Nucleus accumbens (tissue), 56 donors: ENCODE measurements at regions not wholly inside any gene's neighbourhood (a gene's known extent, or its start where the extent isn't known, plus 50 kb on each side); places are given as distances from the start of the nearest gene placed in this dataset.

Experiments used
- DNase-seq, 56 donors: peaks; one replicate each; lab custom pipeline; 2025; lab: John Stamatoyannopoulos, UW

DNA sequence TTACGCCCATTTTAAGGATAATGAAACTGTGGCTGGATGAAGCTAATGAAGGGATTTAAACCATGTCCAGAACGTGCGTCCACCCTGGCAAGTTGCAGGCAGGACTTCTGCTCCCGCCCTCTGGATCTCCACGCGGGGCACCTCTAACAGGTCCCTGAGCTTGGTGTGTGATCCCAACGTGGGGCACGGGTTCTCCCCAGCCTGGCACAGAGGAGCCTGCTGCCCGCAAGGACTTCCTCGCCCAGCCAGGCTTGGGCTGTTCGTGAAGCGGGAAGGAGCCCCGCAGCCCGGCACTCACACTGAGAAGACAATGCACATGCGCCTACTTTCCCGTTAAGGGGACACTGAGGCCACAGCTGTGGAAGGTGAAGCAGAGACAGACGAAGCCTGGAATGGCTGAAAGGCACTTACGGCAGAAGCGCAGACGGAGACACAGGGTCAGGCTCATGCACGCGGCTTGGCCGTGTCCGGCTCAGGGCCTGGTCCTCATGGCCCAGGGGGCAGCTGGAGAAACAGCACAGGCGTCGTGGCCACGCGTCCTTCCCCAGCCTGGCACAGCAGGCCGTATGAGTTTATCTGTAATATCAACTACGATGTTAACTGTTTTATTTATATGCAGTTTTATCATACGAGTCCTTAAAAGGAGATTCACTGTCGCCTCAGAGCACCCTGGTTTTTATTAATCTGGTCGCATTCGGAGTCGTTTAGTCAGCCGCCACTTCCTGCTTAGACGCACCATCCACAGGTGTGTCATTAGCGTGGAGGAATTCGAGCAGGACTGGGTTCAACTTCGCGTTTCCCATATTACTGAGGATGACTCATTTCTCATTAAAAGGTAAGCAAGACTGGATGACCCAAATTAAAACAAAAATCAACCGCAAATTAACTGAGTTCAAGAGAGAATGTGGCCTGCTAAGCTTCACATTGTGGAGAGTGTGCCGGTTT, 835.9 kb downstream of the GALR1 start:
- DNase-seq, result no peak

GRCh38 chr18:78086931-78087330, 837.3 kb downstream of the GALR1 start:
- no peak for DNase-seq

DNA sequence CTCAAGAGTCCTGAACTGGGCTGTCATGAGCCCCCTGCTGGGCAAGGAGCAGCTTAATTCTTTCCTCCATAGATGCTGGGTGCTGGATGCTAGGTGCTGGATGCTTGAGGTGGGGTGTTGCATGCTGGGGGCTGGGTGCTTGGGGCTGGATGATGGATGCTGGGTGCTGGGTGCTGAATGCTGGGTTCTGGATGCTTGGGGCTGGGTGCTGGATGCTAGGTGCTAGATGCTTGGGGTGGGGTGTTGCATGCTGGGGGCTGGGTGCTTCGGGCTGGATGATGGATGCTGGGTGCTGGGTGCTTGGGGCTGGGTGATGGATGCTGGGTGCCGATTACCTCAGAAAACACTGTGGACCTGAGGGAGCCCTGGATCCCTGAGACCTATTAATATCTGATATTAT, 837.7 kb downstream of the GALR1 start:
- DNase-seq, result no peak

DNA sequence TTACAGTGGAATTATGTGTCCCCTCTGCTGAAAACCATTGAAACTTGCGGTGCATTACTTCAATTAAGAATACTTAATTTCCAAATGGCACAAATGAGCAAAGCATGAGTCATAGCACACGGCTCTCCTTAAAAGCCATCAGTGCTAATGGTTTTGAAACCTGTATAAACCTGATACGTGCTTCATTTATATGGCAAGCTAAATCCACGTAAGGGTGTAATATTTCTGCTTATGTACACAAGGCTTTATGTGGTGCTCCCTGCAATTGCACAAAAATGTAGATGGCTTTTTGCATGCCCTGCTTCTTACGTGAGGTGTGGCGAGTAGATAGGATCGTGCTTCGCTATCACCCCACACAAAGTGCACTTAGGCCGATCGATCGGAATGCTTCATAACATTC, 840.9 kb downstream of the GALR1 start:
- no peak for DNase-seq

DNA sequence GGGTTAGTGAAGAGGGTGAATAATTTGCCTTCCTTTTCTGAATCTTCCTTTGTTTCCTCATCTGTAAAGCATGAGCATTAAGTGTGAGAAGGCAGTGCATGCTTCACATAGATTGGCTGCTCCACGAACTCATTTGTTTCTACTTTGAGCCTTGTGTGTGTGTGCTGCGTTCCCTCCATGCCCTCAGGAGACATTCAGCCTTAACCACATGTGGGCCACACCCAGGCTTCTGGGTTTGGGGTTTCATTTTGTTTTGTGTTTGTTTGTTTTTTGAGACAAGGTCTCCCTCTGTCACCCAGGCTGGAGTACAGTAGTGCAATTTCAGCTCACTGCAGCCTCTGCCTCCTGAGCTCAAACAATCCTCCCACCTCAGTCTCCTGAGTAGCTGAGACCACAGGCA, 843.3 kb downstream of the GALR1 start:
- DNase-seq, result no peak

DNA sequence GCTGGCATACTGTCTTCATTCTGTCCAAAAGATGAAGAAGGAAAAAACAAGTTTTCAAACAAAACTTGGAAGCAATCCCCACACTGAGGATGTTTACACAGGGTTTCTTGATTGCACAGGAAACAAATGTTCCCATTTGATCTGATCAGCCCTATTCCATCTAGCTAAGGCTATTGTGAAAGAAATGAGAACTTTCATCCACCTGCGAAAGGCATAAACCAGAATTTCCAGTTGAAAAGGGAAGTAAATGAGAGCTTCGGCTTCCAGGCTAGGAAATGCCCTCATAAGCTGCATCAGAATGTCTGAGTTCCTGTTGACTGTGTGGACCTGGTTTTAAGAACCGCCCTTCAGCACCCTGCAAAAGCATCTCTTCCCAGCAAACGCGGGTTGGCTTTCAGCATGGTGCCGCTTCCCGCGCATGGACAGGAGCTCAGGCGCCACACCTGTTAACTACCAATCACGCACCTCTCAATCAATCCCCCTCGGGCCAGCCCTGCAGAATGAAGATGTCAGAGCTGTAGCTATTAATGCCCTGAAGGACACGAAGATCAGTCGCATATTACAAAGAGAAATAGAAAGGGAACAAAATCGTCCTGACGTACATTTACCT, 850.4 kb downstream of the GALR1 start:
- DNase-seq, result no peak

DNA sequence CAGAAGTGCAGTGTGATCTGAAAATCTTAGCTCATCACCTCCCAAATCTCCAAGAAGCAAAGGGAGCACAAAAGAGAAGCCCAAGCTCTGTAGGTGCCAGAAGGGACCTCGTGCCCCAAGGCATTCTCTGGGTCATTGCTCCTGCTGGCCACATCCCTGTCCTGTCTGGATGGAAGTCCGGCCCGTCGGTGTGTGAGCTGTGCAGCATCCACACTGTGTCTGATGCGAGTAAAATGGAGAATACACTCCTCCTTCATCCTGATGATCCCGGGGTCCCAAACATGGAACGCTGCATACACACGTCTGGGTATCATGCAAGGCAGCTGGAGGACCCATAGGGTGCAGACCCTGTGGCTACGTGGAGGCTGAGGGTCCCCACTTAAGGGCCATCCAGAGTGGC, 851.4 kb downstream of the GALR1 start:
- DNase-seq, result no peak

GRCh38 chr18:78102135-78102534, 852.5 kb downstream of the GALR1 start:
- DNase-seq, result no peak

GRCh38 chr18:78105611-78106010, 856.0 kb downstream of the GALR1 start:
- no peak for DNase-seq

DNA sequence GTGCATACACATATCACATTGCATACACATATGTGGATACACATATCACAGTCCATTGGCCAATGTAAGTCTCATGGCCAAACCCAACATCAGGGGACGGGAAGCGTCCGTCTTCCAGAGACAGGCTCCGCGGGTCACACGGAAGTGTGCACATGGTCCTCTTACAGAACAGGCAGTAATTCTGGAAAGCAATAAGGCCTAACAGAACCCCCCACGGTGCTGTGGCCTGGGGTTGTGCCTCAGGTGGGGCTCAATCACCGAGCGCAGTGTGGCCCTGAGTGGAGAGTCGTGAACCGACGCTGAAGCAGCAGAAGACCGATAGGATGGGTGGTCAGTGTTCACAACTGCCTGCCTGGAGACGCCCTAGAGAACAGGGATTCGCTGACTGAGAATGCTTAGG, 857.3 kb downstream of the GALR1 start:
- no peak for DNase-seq

- DNase-seq, result no peak
Measured at GRCh38 chr18:78107363-78107762, 857.7 kb downstream of the GALR1 start.

DNA sequence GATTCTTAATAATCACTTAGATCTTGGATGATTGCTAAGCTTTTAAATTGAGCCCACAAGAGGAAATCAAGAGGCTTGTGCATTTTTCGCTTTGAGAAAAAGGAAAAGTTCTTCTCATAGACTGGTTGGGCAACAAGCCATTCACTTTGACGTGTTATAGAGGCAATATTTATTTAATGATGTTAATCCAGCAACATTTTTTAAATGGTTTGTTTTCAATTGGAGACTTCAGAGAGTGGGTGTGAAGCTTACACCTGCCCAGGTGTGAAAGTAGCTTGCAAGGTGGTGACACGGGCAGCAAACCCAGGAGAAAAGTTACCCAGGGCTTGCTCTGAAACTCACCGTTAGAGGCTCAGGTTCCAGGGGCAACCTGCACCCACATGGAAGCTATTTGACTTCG, 858.9 kb downstream of the GALR1 start:
- DNase-seq, result no peak

GRCh38 chr18:78113136-78113939, 863.7 kb downstream of the GALR1 start:
- peak in 1 of 56 donors; percentile 31 for DNase-seq

- DNase-seq, result no peak
Measured at GRCh38 chr18:78113940-78114251, 864.2 kb downstream of the GALR1 start.

DNA sequence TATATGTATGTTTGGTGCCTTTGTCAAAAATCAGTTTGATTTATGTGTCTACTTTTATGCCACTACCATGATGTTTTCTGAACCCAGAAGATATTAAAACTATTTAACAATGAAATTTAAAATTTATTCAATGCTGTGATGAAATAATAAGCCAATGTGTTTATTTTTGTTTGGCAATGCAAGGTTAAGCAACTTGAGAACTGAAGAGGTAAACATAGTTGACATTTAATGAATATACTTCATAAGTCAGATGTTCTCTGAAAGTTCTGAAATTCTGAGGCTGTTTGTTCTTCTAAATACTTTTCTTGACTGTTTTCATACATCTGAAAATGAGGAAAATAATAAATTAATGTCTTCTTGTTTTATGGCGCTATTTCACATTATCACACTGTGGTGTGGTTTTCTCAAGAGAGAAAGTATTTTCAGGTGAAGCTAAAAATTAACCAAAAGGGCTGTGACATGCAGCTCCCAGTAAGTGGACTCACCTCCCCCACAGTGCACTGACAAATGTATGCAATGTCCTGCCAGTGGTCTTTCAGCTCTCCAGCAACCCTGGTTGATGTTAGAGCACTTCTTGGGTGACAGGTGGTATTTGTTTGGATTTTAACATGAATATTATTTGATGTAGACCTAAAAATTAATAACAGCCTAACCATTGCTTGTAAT, 863.6 kb upstream of the SALL3 start:
- DNase-seq, result no peak

- DNase-seq, result no peak
Measured at GRCh38 chr18:78123144-78123909, 856.3 kb upstream of the SALL3 start.

GRCh38 chr18:78123926-78124797, 855.5 kb upstream of the SALL3 start:
- no peak for DNase-seq

DNA sequence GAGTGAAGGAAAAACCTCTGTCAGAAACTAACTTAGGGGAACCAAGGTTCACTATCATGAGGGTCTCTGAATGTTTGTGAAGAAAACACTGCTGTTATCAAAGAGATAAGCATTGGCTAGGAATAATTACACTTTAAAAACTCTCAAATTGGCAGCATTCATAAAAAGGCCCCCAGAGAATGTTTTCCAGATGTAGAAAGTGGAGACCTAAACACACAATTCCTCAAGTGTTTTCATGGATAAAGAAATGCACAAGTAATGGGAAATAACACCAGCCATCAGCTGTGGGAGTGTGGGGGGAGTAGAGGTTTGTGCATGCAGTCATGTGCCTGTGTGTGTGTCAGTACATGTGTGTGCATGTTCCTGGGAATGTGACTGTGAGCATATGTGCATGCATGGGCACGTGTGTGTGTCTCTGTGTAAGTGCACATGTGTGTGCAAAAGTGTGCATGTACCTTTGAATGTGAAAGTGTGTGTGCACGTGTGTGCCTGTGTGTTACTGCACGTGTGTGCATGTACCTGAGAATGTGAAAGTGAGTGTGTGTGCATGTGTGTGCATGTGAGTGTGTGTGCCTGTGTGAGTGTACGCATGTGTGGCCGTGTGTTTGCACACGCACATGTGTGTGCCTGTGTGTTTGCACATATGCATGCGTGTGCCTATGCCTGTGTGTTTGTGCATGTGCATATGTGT, 854.3 kb upstream of the SALL3 start:
- DNase-seq, result no peak

- DNase-seq, result no peak
Measured at GRCh38 chr18:78126106-78126505, 853.5 kb upstream of the SALL3 start.
